Thymus (tissue), 11 donors: ENCODE measurements at regions not wholly inside any gene's neighbourhood (a gene's known extent, or its start where the extent isn't known, plus 50 kb on each side); places are given as distances from the start of the nearest gene placed in this dataset.

Experiments used
- DNase-seq, 9 donors: peaks; one replicate each; pipeline ENCODE4 v3.0.0-alpha.2; 2013; ENCODE audit warnings: low spot score in 9 of 9, low read depth in 6 of 9, missing footprints in 1 of 9
- H3K27ac ChIP-seq, 2 donors: one replicate each; pipeline ENCODE4 v1.5.1; 2013; ENCODE audit warnings: control low read depth in 1 of 2, low read depth in 1 of 2, low read length in 1 of 2, mild to moderate bottlenecking in 1 of 2, moderate library complexity in 1 of 2
- H3K27me3 ChIP-seq, 2 donors: one replicate each; pipeline ENCODE4 v1.5.1; 2013; ENCODE audit warnings: low read length in 1 of 2; ENCODE audit not compliant: control insufficient read depth in 2 of 2, insufficient read depth in 1 of 2
- H3K36me3 ChIP-seq, 2 donors: one replicate each; pipeline ENCODE4 v1.5.1; 2013; ENCODE audit warnings: low read length in 1 of 2, mild to moderate bottlenecking in 1 of 2, moderate library complexity in 1 of 2; ENCODE audit not compliant: control insufficient read depth in 2 of 2, insufficient read depth in 2 of 2
- H3K4me1 ChIP-seq, 2 donors: one replicate each; pipeline ENCODE4 v1.5.1; 2013; ENCODE audit warnings: low read length in 2 of 2; ENCODE audit not compliant: control insufficient read depth in 2 of 2, insufficient read depth in 2 of 2
- H3K4me3 ChIP-seq, 2 donors: one replicate each; pipeline ENCODE4 v1.5.1; 2013; ENCODE audit warnings: low read length in 2 of 2, control low read depth in 1 of 2, mild to moderate bottlenecking in 1 of 2
- H3K9me3 ChIP-seq, 2 donors: one replicate each; pipeline ENCODE4 v1.5.1; 2013; ENCODE audit warnings: low read length in 1 of 2, mild to moderate bottlenecking in 1 of 2; ENCODE audit not compliant: control insufficient read depth in 2 of 2, insufficient read depth in 1 of 2
- WGBS: extraction: QIAGEN DNeasy Blood & Tissue Kit; methylation state at CpG from one replicate; pipeline ENCODE4 v1.1.7; 2013; 5-methylcytosine and 5-hydroxymethylcytosine counted together
- donor health status: healthy.

DNA sequence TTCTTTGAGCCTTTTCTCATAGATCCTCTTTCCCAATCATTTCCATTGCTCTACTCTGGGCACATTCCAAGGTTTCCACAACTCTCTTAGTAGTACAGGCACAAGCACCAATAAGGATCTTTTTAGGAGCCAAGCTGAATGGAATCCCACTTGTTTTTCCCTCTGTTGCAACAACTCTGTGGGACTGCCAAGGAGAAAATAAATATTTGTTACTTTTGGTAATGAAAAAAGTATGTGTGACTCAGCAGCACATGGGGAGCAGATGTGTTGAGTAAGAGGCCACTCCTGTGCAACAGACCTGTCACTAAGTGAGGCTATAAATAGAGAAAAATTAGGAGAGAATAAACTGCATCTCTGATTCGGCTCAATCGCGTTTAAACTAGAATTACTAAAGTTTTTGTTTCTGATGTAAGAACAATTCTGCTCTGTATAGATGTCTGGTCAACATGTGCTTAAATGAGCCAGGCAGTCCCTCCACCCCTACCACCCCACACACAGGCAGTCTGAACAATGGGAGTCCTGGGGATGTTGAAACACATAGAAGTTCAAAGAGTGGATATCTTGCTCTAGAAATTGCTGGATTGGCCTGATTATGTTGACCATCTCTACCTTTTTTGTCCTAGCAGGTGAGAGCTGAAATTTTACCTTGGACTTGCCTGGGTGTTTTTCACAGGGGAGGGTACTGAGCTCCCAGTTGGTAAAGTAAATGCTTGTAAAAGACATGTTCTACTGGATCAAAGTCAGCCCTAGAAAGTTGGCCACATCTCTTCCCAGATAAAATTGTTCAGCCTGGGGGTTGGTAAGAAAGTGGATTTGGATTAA, 244.3 kb upstream of the NOVA1 start:
- H3K27ac ChIP-seq = no peak overlapping the region
- H3K9me3 ChIP-seq = no peaks in the 10 kb centered on the region
- no peak overlapping the region for H3K4me3 ChIP-seq
- no peaks in the 10 kb centered on the region for H3K4me1 ChIP-seq
- 97% methylated on average over 3 of the region's 3 CpGs for WGBS
- no peak for DNase-seq
- H3K27me3 ChIP-seq = no peaks in the 10 kb centered on the region
- no peaks in the 10 kb centered on the region for H3K36me3 ChIP-seq

DNA sequence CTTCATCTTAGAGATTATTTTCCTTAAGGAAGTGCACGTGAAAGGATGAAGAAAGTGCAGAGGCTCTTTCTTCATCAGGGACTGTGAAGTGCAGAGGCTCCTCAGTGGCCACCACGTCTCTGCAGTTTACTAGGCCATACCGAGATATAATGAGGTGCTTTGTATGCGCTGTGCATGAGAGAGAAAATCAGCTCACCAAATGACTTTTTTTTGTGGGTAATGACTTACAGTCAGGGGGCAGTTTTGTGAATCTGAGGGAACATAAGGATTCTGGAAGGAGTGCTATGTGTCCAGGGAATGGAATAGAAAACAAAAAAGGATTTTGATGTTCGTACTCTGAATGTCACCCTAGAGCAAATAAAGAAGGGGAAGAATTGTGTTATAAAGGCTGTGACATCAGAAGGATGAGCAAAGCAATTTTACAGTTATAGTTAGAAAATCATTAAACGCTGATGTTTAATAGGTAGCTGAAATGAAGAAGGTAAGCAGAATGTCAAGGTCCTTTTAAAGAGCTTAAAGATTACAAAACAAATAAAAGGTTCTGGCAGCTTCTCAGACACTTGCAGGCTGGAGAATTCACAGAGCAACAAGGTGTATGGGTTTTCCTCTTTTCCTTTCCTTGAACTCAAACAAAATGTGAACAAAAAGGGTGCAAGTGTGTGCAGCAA, 247.5 kb upstream of the NOVA1 start:
- WGBS = 84% methylated on average over 6 of the region's 6 CpGs
- Histone ChIP-seq H3K27ac (no peak overlapping the region), H3K4me3 (no peak overlapping the region), H3K27me3 (no peaks in the 10 kb centered on the region), H3K4me1 (no peaks in the 10 kb centered on the region), H3K36me3 (no peaks in the 10 kb centered on the region), H3K9me3 (no peaks in the 10 kb centered on the region)
- DNase-seq = no peak

DNA sequence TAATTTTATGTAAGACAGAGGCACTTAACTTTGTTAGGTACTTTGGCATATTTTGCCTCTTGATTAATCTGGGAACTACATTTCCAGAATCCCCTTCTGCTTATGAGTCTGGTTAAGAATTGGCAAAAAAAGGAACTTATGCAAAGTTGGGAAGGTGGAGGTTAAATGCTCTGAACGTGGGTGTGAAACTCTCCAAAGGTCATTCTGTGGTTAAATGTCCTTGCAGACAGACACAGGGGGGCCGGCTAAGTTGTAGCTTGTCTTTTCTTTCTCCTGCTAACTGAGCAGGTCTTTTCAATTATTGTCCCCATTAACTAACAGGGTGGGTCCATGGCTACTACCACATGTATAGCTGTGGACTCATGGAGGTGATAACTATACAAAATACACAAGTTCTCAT, 248.6 kb upstream of the NOVA1 start:
- Histone ChIP-seq H3K4me1 (no peaks in the 10 kb centered on the region), H3K36me3 (no peaks in the 10 kb centered on the region), H3K27me3 (no peaks in the 10 kb centered on the region), H3K4me3 (no peak overlapping the region), H3K9me3 (no peaks in the 10 kb centered on the region), H3K27ac (no peak overlapping the region)
- no peak for DNase-seq
- 43% methylated on average over 2 of the region's 2 CpGs for WGBS

DNA sequence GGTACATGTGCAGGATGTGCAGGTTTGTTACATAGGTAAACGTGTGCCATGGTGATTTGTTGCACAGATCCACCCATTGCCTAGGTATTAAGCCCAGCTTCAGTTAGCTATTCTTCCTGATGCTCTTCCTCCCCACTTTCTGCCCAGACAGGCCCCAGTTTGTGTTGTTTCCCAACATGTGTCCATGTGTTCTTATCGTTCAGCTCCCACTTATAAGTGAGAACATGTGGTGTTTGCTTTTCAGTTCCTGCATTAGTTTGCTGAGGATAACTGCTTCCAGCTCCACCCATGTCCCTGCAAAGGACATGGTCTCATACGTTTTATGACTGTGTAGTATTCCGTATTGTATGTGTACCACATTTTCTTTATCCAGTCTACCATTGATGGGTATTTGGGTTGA, 251.7 kb upstream of the NOVA1 start:
- H3K27ac ChIP-seq = no peak overlapping the region
- 90% methylated on average over 4 of the region's 4 CpGs for WGBS
- H3K27me3 ChIP-seq = no peaks in the 10 kb centered on the region
- no peaks in the 10 kb centered on the region for H3K36me3 ChIP-seq
- H3K4me3 ChIP-seq = no peak overlapping the region
- no peaks in the 10 kb centered on the region for H3K9me3 ChIP-seq
- H3K4me1 ChIP-seq = no peaks in the 10 kb centered on the region
- DNase-seq = no peak

DNA sequence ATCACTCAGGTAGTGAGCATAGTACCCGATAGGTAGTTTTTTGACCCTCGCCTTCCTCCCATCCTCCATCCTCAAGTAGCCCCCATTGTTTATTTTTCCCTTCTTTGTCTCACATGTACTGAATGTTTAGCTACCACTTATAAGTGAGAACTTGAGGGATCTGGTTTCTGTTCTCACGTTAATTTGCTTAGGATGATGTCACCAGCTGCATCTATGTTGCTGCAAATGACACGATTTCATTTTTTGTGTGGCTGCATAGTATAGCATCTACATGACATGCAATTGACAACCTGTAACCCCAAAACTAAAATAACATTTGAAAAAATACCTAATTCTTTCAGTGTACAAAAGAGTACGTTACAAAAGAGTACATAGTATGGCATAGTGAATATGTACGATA, 254.0 kb upstream of the NOVA1 start:
- H3K27ac ChIP-seq = no peak overlapping the region
- H3K36me3 ChIP-seq = no peaks in the 10 kb centered on the region
- no peak for DNase-seq
- H3K4me3 ChIP-seq = no peak overlapping the region
- no peaks in the 10 kb centered on the region for H3K9me3 ChIP-seq
- no peaks in the 10 kb centered on the region for H3K27me3 ChIP-seq
- 90% methylated on average over 6 of the region's 6 CpGs for WGBS
- no peaks in the 10 kb centered on the region for H3K4me1 ChIP-seq

DNA sequence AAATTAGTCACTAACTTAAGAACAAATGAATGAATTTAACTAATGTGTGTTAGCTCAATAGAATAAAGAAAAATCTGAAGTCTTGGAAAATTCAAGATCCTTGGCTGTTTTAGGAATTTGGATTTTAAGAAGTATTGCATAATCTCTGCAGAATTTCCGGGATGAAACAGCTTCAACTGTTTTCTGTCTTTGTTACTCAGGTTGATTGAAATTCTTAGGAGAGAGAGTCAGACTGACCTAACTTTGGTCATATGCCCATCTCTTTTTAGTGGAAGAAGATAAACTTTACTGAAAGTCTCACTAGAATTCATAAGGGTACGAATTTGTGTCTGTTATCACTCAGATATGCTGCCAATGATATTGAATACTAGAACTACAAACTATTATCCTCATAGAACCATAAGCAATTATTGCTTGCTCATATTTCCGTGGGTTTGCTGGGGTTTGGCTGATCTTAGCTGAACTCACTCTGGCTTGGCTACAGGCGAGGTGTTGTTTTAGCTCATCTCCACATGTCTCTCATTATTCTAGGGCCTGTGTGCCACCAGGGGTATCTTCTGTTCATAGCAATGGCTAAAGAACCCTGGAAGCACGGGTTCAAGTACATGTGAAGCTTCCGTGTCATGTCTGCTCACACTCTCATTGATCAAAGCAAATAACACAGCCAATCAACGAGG, 257.4 kb upstream of the NOVA1 start:
- Histone ChIP-seq H3K36me3 (no peaks in the 10 kb centered on the region), H3K4me3 (no peak overlapping the region), H3K27me3 (no peaks in the 10 kb centered on the region), H3K4me1 (no peaks in the 10 kb centered on the region), H3K27ac (no peak overlapping the region), H3K9me3 (no peaks in the 10 kb centered on the region)
- WGBS = 78% methylated on average over 7 of the region's 7 CpGs
- no peak for DNase-seq

DNA sequence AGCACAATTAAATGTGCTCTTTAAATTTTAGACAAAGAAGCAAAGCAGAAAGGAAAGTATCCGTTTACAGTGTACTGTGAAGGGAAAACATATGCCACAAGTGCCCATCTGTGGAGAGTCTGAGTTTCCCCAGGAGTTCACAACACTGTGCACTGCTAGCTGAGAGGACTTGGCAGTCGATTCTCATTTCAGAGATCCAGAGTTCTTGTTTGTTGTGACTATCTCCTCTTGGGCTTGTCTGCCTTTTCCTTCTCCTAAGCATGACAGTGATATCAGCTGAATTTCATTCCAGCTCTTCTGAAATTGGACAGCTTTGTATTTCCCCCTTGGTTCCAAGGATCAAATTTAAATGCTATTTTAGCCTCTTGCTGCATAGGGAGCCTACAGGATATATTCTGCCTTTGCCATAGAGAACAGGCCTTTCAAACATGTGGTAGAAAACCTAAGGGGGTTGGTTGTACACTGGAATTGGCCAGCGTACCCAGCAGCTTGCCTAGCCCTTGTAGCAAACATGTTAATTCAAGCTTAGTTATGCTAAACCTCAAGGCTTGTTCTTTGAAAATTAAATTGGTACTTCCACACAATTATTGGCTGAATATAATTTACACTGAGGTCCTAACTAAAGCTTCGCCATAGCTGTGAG, 259.2 kb upstream of the NOVA1 start:
- Histone ChIP-seq H3K27ac (no peak overlapping the region), H3K36me3 (no peaks in the 10 kb centered on the region), H3K9me3 (no peaks in the 10 kb centered on the region), H3K4me1 (no peaks in the 10 kb centered on the region), H3K27me3 (no peaks in the 10 kb centered on the region), H3K4me3 (no peak overlapping the region)
- 80% methylated on average over 4 of the region's 4 CpGs for WGBS
- DNase-seq = no peak

DNA sequence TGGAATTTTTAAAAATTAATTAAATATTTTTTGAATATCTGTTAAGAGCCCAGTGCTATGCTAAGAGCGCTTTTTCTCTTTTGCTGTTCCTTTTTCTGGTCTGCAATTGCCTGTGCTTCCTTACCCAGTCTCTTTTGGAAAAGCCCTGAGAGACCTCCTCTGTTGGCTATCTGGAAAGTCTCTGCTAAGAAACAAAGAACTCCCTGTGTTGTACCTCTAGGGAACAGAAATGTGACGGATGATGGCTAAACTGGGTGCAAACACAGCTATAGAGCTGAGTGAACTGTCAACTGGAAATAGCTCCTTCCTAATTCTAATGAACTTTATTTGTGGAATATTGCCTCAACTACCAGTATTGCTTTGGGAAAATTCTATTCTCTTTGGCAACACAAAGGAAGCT, 261.6 kb upstream of the NOVA1 start:
- Histone ChIP-seq H3K27me3 (no peaks in the 10 kb centered on the region), H3K36me3 (no peaks in the 10 kb centered on the region), H3K4me3 (no peak overlapping the region), H3K4me1 (no peaks in the 10 kb centered on the region), H3K9me3 (no peaks in the 10 kb centered on the region), H3K27ac (no peak overlapping the region)
- DNase-seq = no peak
- WGBS = 88% methylated on average over 2 of the region's 2 CpGs

DNA sequence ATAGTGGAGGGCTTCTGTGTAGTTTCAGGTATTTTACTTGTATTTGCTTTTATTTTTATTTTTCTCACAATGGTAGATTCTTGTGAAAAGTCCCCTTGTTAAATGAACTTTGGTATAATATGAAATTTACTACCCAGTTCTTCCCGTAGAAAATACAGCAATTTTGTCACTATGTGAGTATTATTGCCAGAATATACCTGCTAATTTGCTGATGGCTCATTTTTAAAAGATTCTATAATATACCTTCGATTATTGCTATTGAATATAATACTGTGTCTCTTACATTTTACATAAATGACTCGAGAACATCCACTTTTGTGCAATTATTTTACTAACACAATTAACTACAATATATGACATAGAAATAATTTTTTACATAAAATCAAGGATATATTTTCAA, 262.3 kb upstream of the NOVA1 start:
- WGBS = 85% methylated on average over 3 of the region's 3 CpGs
- no peaks in the 10 kb centered on the region for H3K9me3 ChIP-seq

More for the DNA sequence above, 262.3 kb upstream of the NOVA1 start:
- no peaks in the 10 kb centered on the region for H3K27me3 ChIP-seq
- H3K4me3 ChIP-seq = no peak overlapping the region
- no peak for DNase-seq
- no peak overlapping the region for H3K27ac ChIP-seq
- H3K4me1 ChIP-seq = no peaks in the 10 kb centered on the region
- H3K36me3 ChIP-seq = no peaks in the 10 kb centered on the region
